ENCODE measurements at regions not wholly inside any gene's neighbourhood (a gene's known extent, or its start where the extent isn't known, plus 50 kb on each side); places are given as distances from the start of the nearest gene placed in this dataset.

- no peaks in the 10 kb centered on the region for H3K9me3 ChIP-seq
- H3K4me3 ChIP-seq = no peak overlapping the region
- H3K36me3 ChIP-seq = no peaks in the 10 kb centered on the region
- ATAC-seq (ENCODE audit: low FRiP score in 2 of 2) = no peak
- no peak for DNase-seq
- no peak overlapping the region for H3K27ac ChIP-seq
- TF ChIP-seq CTCF (IDR thresholded peaks at IDR 0.05) (no peak), POLR2AphosphoS5 (IDR thresholded peaks at IDR 0.05) (no peak), EP300 (IDR thresholded peaks at IDR 0.05) (no peak), POLR2A (IDR thresholded peaks at IDR 0.05) (no peak)
- no peaks in the 10 kb centered on the region for H3K27me3 ChIP-seq
- no peaks in the 10 kb centered on the region for H3K4me1 ChIP-seq
These were observed 375.5 kb upstream of the SLITRK5 start for GRCh38 chr13:87295636-87296035.

DNA sequence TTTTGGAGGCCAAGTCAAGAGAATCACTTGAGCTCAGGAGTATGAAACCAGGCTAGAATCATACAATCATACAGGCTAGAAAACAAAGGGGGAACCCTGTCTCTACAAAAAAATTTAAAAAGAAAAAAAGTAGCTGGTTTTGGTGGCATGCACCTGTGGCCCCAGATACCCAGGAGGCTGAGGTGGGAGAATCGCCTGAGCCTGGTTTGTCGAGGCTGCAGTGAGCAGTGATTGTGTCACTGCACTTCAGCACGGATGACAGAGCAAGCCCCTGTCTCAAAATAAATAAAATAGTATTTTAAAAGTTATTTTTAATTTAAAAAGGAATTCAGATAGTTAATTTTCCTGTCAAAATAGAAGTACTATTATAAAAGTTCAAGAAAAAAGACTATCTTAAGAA is 369.1 kb upstream of the SLITRK5 start:
- 79 to 82% methylated on average over 3 of the region's 3 CpGs for WGBS, 2 donors
- no peaks in the 10 kb centered on the region for H3K36me3 ChIP-seq
- no peaks in the 10 kb centered on the region for H3K9me3 ChIP-seq
- no peaks in the 10 kb centered on the region for H3K4me1 ChIP-seq
- no peak overlapping the region for H3K27ac ChIP-seq
- H3K27me3 ChIP-seq = no peaks in the 10 kb centered on the region
- ATAC-seq (ENCODE audit: low FRiP score in 2 of 2) (no peak), DNase-seq (no peak)
- no peak overlapping the region for H3K4me3 ChIP-seq
- TF ChIP-seq POLR2A (IDR thresholded peaks at IDR 0.05) (no peak), EP300 (IDR thresholded peaks at IDR 0.05) (no peak), POLR2AphosphoS5 (IDR thresholded peaks at IDR 0.05) (no peak), CTCF (IDR thresholded peaks at IDR 0.05) (no peak)

DNA sequence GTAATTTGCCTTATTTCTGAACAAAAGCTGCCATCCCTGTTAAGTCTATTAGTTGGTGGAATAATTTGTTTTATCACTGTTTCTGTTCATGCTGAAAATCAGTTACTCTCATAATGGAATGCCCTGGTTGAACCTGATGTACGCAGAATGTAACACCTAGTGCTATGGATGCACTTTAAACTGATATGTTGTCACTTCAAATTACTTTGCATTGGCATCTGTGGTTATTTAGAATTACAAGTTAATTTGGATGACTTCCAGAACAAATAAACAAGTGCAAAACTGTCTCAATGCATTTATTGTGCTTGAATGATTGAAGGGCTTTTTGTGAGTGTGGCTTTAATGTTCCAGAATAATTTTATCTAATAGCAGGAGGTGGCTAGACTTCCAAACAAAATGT is 368.2 kb upstream of the SLITRK5 start:
- no peak overlapping the region for H3K4me3 ChIP-seq

DNA sequence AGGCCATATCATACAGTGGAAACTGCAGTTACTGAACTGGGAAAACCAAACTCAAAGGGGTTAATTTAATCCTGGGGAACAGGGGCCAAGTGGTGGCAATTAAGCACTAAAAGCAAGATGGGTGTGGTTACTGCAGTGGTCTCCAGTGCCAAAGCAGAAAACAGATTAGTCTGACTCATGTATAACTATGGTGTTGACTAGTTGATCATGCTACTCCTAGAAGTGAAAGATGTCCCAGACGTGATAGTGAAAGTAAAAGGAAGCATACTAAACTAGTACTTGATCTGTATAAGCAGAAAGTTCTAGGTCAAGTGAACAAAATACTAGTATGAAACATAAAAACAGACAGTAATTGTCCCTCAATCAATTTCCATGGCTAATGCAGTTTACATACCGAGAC is 360.0 kb upstream of the SLITRK5 start:
- TF ChIP-seq EP300 (IDR thresholded peaks at IDR 0.05) = no peak
- TF ChIP-seq POLR2A (IDR thresholded peaks at IDR 0.05) = no peak
- TF ChIP-seq CTCF (IDR thresholded peaks at IDR 0.05) = no peak
- no peak for TF ChIP-seq POLR2AphosphoS5 (IDR thresholded peaks at IDR 0.05)
- Histone ChIP-seq H3K27me3 (no peaks in the 10 kb centered on the region), H3K36me3 (no peaks in the 10 kb centered on the region), H3K4me3 (no peak overlapping the region), H3K27ac (no peak overlapping the region), H3K4me1 (no peaks in the 10 kb centered on the region), H3K9me3 (no peaks in the 10 kb centered on the region)
- WGBS, 2 donors = 76 to 79% methylated on average over 2 of the region's 2 CpGs
- ATAC-seq (ENCODE audit: low FRiP score in 2 of 2) (no peak), DNase-seq (no peak)

More for the DNA sequence above, 368.2 kb upstream of the SLITRK5 start:
- TF ChIP-seq POLR2A (IDR thresholded peaks at IDR 0.05) = no peak
- TF ChIP-seq POLR2AphosphoS5 (IDR thresholded peaks at IDR 0.05) = no peak
- no peak for TF ChIP-seq EP300 (IDR thresholded peaks at IDR 0.05)
- TF ChIP-seq CTCF (IDR thresholded peaks at IDR 0.05) = no peak
- DNase-seq (no peak), ATAC-seq (ENCODE audit: low FRiP score in 2 of 2) (no peak)
- WGBS, 2 donors = 82 to 89% methylated on average over 1 of the region's 1 CpG
- Histone ChIP-seq H3K4me1 (no peaks in the 10 kb centered on the region), H3K36me3 (no peaks in the 10 kb centered on the region), H3K27ac (no peak overlapping the region), H3K27me3 (no peaks in the 10 kb centered on the region), H3K9me3 (no peaks in the 10 kb centered on the region)

GRCh38 chr13:87314822-87315221 is 356.3 kb upstream of the SLITRK5 start:
- Histone ChIP-seq H3K27me3 (no peaks in the 10 kb centered on the region), H3K9me3 (no peaks in the 10 kb centered on the region), H3K27ac (no peak overlapping the region), H3K4me1 (no peaks in the 10 kb centered on the region), H3K36me3 (no peaks in the 10 kb centered on the region), H3K4me3 (no peak overlapping the region)
- DNase-seq (no peak), ATAC-seq (ENCODE audit: low FRiP score in 2 of 2) (no peak)
- TF ChIP-seq CTCF (IDR thresholded peaks at IDR 0.05) (no peak), POLR2A (IDR thresholded peaks at IDR 0.05) (no peak), EP300 (IDR thresholded peaks at IDR 0.05) (no peak), POLR2AphosphoS5 (IDR thresholded peaks at IDR 0.05) (no peak)
- WGBS, 2 donors = 75 to 94% methylated on average over 1 of the region's 1 CpG
